ENCODE measurements at regions not wholly inside any gene's neighbourhood (a gene's known extent, or its start where the extent isn't known, plus 50 kb on each side); places are given as distances from the start of the nearest gene placed in this dataset.

GRCh38 chr11:29026286-29026685, 918.1 kb downstream of the METTL15 start (continued):
- TF ChIP-seq, protein P1, sequence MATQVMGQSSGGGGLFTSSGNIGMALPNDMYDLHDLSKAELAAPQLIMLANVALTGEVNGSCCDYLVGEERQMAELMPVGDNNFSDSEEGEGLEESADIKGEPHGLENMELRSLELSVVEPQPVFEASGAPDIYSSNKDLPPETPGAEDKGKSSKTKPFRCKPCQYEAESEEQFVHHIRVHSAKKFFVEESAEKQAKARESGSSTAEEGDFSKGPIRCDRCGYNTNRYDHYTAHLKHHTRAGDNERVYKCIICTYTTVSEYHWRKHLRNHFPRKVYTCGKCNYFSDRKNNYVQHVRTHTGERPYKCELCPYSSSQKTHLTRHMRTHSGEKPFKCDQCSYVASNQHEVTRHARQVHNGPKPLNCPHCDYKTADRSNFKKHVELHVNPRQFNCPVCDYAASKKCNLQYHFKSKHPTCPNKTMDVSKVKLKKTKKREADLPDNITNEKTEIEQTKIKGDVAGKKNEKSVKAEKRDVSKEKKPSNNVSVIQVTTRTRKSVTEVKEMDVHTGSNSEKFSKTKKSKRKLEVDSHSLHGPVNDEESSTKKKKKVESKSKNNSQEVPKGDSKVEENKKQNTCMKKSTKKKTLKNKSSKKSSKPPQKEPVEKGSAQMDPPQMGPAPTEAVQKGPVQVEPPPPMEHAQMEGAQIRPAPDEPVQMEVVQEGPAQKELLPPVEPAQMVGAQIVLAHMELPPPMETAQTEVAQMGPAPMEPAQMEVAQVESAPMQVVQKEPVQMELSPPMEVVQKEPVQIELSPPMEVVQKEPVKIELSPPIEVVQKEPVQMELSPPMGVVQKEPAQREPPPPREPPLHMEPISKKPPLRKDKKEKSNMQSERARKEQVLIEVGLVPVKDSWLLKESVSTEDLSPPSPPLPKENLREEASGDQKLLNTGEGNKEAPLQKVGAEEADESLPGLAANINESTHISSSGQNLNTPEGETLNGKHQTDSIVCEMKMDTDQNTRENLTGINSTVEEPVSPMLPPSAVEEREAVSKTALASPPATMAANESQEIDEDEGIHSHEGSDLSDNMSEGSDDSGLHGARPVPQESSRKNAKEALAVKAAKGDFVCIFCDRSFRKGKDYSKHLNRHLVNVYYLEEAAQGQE (IDR thresholded peaks at IDR 0.05; ENCODE audit: low read depth) = no peak
- TF ChIP-seq, protein P2, sequence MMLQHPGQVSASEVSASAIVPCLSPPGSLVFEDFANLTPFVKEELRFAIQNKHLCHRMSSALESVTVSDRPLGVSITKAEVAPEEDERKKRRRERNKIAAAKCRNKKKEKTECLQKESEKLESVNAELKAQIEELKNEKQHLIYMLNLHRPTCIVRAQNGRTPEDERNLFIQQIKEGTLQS (IDR thresholded peaks at IDR 0.05) = no peak

- POLR2A ChIA-PET = no interaction called here
Measured at GRCh38 chr11:29025001-29025400, 916.8 kb downstream of the METTL15 start.

More at GRCh38 chr11:29025001-29025400, 916.8 kb downstream of the METTL15 start:
- Histone ChIP-seq H3K4me3 (replicated peaks in 1 of 2; ENCODE audit: low read depth in 1 of 2, low read length in 2 of 2) (no peak overlapping the region), H3K36me3 (ENCODE audit: control insufficient read depth in 1 of 2, insufficient read depth in 2 of 2, low read length in 2 of 2) (no peaks in the 10 kb centered on the region), H3K9ac (ENCODE audit: low read length) (no peak overlapping the region), H3K9me2 (ENCODE audit: insufficient read depth) (no peaks in the 10 kb centered on the region), H3K4me1 (ENCODE audit: control insufficient read depth in 1 of 2, insufficient read depth in 2 of 2, low read length in 2 of 2) (no peaks in the 10 kb centered on the region), H3K9me3 (ENCODE audit: control insufficient read depth in 1 of 2, insufficient read depth in 1 of 2, low read depth in 1 of 2, low read length in 2 of 2) (peaks cover 0 to 9% of the 10 kb centered on the region in 2 experiments; a peak in 1 of 4 replicates), H2AFZ (ENCODE audit: low read depth, low read length, poor library complexity, severe bottlenecking) (no peak overlapping the region), H4K20me1 (ENCODE audit: insufficient read depth) (no peaks in the 10 kb centered on the region), H3K27me3 (ENCODE audit: insufficient read depth, low read length) (no peaks in the 10 kb centered on the region), H3K79me2 (ENCODE audit: insufficient read depth, low read length) (no peaks in the 10 kb centered on the region), H3K4me2 (ENCODE audit: low read length) (no peak overlapping the region), H3K27ac (ENCODE audit: low read depth, low read length) (no peak overlapping the region)
- TF ChIP-seq SIN3A (IDR thresholded peaks at IDR 0.05; ENCODE audit: low read depth) = no peak
- TF ChIP-seq EGR1 (IDR thresholded peaks at IDR 0.05; ENCODE audit: low read depth) = no peak
- TF ChIP-seq EZH2 (IDR thresholded peaks at IDR 0.05) = no peak
- TF ChIP-seq SRF (IDR thresholded peaks at IDR 0.05; ENCODE audit: low read depth) = no peak
- no peak for TF ChIP-seq EZH2phosphoT487 (IDR thresholded peaks at IDR 0.05; ENCODE audit: borderline replicate concordance)
- TF ChIP-seq TCF7L2 (IDR thresholded peaks at IDR 0.05; ENCODE audit: borderline replicate concordance, extremely low read depth, insufficient read depth, insufficient read length) = no peak
- RAD21 ChIA-PET (ENCODE audit: low non-redundant PET in 1 of 2, low total read pairs in 2 of 2, uncharacterized antibody in 2 of 2, unreplicated experiment in 2 of 2) = no interaction called here
- ATAC-seq (no peak), DNase-seq (ENCODE audit: low read depth, low spot score) (no peak)
- intact Hi-C loops (cut with micrococcal nuclease) = no loop called here
- CTCF ChIA-PET = no interaction called here
- BruUV-seq (replicated peaks) = no TSS peak
